Fibroblast of skin of left biceps (primary cell): ENCODE measurements at regions not wholly inside any gene's neighbourhood (a gene's known extent, or its start where the extent isn't known, plus 50 kb on each side); places are given as distances from the start of the nearest gene placed in this dataset.
A peak's percentile ranks its signal among the peaks of the same experiment; 100 is the strongest.

Experiments used
- DNase-seq, 2 experiments: peaks; one replicate each; pipeline ENCODE4 v3.0.0-alpha.2; 2013; ENCODE audit warnings: low read depth in 2 of 2

DNA sequence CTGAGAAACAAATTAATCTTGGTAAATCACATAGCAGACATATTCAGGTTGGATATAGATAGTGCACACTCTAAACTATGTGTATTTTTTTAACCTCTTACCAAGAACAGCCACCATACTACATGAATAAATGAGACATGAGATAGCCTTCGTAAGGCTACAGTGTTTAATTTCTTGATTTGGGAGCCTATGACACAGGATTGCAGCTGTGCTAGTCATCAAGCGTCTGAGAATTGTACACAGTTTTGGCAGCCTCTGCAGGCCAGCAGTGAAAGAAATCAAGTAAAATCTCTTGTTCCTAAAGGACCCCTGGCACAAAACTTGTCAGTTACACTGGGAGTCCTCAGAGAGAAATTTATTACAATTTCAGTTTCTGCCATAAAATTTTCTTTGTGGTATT, 236.1 kb downstream of the C12orf50 start:
- DNase-seq: no peak

DNA sequence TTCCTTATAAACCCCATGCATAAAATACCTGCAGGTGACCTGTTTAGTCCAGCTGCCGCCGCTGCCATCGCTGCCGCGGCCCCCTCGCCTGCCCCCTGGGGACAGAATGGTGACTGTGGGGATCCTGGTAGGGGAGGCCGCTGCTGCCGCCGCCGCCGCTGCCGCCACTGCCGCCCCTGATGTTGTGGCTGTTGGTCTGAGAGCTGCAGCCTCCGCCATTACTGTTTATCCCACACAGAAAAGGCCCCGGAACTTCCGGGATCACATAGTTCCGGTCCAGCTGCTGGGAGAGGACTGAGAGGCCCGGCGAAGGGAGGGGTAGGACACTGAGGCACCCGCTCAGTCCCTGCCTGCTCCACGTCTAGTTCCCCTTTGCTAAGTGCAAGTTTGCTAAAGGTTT, 244.9 kb downstream of the C12orf50 start:
- DNase-seq: no peak

DNA sequence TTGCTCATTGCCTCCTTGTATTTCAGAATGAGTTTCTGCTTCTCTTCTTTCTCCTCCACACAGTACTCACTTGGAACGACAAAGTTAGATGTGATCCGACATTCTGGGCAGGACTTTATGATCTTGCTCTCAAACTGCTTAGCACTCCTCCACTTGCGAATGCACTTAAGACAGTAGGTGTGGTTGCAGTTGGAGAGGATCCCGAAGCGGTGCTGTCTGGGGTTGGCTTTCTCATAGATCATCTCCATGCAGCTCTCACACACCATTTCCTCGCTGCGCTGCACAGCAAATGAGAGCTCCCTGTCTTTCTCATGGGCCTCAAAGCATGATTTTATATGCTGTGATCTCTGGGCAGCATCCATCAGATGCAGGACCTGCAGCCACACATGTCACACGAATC, 245.7 kb downstream of the C12orf50 start:
- no peak for DNase-seq

DNA sequence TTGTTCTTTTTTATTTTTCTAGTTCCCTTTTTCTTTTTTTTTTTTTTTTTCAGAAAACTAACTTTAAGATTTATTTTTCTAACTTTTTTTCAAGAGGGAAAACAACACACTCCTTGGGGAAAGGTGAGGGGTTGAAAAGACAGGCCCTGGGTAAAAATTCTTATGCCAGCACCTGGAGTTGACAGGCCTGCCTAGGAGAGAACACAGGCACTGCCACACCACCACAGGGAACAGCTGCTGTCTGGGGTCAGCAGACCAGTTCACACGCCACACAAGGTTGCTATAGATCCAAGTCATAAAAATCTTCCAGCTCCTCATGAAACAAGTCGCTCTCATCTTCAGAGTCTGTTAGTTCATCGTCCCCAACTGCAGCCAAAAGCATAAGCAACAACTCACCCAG, 246.4 kb downstream of the C12orf50 start:
- no peak for DNase-seq

DNA sequence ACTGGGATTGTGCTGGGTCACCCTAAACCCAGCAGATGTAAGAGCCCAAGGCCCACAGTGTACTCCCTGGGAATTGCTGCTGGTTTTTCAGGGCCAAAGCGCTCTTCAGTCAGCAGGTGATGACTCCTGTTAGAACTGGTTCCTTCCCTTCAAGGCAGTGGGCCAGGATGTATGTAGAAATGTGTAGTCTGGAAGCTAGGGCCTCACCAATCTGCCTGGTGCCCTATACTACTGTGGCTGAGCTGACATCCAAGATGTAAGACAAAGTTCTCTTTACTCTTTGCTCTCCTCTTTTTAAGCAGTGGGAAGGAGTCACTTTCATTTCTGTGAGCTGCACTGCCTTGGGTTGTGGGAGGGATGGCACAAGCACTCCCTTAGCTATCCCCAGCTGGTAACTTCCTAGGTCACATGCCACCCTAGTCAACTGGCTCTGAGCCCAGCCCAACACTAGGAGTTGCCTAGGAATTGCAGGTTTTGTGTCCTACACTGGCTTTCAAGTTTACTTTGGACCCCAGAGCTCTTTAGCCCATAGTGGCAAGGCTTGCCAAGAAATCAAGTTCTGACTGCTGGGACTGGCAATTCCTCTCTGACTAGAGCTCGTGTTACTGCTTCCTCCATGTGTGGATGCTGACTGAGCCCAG, 249.2 kb downstream of the C12orf50 start:
- no peak for DNase-seq

DNA sequence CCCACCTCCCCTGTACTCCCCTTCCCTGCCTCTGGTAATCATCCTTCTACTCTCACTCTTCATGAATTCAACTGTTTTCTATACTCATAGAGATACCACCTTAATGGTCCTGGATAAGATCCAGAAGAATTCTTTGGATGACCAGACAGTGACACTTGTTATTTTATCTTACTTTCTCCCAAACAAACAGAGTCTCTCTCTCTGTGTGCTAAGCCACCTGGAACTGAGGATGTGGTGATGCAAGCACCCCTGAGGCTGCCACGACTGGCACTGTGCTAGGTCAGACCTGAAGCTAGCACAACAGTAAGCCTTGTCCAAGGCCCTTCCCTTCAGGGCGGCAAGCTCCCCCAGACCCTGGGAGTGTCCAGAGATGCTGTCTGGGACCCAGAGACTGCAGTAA, 250.2 kb downstream of the C12orf50 start:
- no peak for DNase-seq

DNA sequence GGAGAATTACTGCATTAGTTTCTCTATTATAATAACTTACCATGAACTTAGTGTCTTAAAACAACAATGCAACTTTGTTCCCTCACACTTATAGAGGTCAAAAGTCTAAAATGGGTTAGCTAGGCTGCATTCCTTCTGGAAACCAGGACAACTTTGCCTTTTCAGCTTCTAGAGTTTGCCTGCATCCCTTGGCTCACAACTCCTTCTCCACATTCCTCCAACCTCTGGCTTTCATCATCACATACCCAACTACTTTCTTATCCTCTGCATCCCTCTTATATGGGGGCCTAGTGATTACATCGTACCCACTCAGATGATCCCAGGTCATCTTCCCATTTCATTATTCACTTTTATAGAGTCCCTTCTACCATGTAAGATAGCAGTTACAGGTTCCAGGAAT, 251.1 kb downstream of the C12orf50 start:
- no peak for DNase-seq

DNA sequence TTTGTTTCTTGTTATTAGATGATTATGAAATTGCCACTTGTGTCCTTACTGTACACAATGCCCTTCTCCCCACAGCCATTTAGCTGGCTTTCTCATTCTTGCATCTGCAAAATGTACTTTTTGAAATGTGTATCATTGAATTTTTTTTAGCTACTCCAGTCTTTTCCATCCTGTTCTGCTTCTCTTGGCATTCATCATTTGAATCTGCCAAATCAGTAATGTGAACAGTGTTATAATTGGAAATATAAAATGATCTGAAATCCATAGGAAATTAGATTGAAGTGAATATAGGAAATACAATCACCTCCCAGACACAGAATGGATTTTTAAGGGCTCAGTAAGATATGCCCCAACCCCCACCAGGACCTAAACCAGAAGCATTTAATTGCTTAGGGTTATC, 253.4 kb downstream of the C12orf50 start:
- no peak for DNase-seq

DNA sequence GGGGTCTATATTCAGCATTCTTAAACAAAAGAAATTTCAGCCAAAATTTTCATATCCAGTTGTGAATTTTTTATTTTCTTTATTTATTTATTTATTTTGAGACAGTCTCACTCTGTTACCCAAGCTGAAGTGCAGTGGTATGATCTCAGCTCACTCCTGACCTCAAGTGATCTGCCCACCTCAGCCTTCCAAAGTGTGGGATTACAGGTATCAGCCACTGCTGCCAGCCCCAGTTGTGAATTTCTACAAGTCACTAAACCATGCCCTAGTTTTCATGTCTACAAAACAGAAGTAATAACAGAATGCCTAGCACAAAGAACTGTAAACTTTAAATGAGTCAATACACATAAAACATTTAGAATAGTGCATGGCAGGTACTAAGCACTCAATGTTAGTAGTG, 254.2 kb downstream of the C12orf50 start:
- DNase-seq: no peak

DNA sequence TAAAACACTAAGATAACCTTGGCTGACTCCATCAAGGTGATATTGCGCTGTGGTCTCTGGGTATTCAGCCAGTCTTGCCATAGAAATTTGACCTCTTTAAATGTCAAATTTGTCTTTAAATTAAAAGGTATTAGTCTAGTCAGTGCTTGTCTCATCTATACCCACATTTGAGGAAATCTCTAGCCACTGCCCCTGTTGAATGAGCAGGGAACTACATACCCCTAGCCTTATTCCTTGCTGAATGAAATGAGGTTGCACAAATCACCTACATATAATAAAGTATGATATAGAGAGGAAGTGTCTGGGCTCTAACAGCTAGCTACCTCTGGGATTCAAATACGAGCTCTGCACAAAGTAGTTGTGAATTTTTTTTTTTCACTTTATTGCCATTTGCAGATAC, 256.8 kb downstream of the C12orf50 start:
- DNase-seq: no peak

DNA sequence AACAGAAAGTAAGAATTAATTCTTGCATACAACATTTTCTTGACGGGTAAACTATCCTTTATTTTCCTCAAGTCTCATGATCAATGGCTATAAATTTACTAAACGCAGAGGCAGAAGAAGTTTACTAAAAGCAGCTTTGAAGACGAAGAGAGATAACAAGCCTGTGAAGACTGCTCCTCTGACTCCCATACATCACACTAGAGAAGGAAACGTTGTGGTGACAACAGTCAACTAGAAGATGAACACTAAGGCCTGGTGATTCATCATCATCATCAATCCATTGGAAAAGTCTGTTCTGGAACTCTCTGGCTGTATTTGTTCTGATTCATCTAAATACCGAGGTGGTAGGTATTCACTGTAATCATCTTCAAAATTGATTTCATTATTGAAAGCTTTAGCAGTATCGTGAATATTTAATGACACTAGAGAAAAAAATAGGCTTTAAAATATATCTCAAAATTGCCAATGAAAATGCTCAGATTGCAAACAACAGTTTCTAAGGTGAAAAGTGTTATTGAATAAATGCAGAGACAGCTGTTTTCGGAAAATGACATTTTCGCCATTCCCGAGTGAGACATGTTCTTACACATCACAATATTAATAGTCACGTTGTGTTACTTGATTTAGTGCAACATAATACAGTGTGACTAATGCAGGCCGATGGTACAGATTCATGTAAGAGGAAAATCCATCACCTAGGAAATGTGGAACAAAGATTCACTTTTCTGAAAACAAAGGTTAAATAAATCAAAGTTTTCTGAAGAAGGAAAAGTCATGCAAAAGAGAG, 260.5 kb downstream of the C12orf50 start:
- DNase-seq: no peak

DNA sequence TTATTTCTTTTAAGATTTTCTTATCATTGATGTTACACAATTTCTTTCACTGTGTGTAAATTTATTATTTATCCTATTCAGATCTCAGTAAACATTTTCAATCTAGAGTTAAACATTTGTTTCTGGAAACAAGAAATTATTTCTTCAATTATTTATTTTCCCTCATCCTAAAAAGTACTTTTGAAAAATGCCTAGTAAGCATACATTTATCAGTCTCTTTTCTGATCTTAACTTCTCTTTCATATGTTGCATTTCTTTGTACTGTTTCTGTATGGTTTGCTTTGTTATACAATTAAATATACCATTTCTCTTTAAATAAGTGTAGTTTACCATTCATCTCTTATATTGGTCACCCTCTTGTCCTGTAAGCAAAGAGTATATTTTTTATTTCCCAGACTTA, 263.2 kb downstream of the C12orf50 start:
- no peak for DNase-seq

DNA sequence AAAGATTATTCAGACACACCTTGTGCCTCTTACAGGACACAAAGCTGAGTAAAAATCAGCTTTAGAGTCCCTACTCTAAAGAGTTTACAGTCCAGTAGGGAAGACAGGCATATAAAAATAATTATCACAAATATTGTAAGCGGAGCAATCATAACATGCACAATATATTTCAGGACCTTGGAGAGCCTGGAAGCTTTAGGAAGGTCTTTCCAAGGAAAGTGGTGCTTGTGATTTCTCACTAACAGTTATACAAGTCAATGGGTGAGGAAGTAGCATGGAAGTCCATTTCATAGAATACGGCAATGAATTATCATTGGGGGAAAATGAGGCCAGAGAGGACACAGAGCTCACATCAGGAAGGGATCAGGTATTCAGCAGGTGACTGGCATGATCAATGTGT, 268.3 kb downstream of the C12orf50 start:
- DNase-seq: no peak

DNA sequence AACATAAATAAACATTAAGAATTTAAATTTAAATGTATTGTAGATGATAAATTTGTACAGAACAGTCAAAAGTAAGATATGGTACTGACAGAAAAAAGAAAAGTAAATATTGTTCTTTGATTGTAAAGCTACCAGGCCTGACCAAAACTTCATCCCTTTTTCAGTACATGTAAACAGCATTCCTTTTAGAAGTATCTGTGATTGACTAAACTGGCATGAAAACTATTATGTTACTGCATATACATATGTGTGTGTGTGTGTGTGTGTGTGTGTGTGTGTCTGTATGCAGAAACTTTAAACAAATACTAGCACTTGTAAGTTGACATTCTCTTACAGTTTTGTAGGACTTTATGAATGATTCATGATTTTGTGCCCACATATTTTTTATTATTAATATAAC, 270.9 kb downstream of the C12orf50 start:
- no peak for DNase-seq

DNA sequence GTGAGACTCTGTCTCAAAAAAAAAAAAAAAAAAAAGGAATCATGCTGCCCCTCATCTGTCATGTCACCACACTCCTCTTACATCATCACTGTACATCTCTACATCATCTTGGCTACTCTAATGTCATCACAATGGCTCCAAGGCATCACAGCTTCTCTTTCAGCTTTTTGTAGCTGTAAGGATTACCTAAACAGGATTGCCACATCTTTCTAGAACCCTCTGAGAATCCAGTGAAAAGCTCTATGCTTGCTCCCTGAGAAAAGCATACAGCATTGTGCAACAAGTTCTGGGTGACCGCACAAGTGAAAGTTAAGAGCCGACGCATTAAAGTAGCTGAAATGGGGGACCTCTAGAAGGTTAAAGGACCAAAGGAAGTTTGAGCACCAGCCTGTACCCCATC, 272.5 kb downstream of the C12orf50 start:
- no peak for DNase-seq

DNA sequence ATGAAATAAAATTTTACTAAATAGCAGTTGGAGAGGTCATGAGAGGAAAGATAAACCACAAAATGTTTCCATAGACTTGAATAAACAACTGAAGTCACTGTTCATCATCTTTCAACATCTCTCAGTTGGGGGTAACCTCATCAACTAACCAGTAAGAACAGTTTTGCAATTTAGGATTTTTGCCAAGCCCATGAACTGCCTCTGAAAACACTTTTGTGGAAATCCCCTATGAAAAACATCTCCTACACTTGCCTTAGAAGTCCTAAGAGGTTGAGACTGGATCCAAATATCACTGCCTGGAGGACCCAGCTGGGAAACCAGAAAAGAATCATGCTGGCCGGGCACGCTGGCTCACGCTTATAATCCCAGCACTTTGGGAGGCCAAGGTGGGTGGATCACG, 273.1 kb downstream of the C12orf50 start:
- DNase-seq: peak; percentile 81 to 85

DNA sequence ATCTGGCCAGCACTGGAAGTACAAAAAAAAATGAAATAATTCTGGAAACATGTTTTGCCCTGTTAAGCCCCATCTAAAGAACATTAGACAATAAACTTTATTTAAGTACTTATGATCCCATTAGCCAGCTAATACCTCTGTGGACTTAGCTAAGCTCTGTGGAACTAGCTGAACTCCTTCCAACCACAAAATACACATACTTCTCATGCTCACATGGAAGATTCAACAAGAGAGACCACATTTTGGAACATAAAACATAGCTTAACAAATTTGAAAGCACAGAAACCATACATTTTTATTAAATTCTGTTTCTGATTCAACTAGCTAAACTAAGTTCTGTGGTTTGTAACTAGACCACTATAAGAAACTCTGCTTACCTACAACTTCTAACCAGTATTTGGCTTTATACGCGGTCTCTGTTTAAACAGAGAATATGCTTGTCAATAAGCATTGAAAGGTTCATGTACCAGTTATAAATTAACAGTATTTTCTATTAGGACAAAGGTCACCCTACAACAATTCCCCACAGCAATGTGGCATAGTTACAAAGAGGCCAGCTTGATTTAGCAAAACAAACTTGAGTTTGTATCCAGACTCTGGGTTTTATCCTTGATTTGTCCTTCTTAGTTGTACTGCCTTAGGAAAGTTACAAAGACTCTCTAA, 300.1 kb downstream of the C12orf50 start:
- DNase-seq: no peak

DNA sequence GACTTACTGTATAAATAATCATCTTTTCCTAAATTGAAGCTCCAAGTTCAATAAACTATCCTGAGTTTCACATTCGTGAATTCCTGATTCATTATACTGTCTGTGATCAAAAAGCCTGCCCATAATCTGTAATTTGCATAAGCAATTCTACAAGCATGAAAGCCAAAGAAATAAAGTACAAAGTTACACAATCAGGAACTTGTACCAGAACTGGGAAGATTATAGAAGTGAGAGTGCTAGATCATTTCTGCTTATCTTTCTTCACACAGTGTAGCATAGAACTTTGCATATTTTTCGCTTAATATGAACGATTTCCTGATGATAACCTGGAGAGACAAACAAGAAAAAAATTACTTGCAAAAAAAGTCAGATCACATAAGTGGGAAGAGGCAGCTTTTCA, 308.2 kb downstream of the C12orf50 start:
- DNase-seq: no peak

DNA sequence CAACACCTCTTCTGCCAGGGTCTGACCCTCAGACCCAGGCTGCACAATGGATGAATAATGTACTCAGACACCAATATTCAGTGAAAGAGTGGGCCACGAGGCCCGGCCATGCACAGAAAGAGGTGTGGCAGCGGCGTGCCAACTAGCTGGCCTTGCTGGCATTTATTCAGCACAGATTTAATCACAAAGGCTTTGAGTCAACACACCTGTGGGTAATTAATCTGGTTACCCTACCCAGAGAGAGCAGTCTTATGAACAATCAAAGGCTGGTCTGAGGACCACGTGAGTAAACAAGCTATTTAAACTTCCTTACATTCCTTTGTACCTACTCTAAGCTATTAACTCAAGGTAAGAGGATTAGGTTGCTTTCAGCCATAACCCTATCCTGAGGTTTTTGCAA, 324.8 kb downstream of the C12orf50 start:
- no peak for DNase-seq

DNA sequence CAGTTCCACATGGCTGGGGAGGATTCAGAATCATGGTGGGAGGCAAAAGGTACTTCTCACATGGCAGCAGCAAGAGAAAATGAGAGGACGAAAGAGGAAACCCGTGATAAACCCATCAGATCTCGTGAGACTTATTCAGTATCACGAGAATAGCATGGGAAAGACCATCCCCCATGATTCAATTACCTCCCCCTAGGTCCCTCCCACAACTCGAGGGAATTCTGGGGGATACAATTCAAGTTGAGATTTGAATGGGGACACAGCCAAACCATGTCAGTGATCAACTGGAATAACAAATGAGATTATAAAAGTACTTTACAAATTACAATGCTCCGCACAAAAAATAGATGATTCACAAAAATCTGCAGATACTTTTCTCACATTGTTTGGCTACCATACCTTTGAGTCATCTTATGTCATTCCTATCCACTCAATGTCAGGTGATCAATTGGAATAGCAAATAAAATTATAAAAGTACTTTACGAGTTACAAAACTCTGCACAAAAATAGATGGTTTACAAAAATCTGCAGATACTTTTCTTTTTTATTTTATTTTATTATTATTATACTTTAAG, 338.9 kb downstream of the C12orf50 start:
- no peak for DNase-seq

DNA sequence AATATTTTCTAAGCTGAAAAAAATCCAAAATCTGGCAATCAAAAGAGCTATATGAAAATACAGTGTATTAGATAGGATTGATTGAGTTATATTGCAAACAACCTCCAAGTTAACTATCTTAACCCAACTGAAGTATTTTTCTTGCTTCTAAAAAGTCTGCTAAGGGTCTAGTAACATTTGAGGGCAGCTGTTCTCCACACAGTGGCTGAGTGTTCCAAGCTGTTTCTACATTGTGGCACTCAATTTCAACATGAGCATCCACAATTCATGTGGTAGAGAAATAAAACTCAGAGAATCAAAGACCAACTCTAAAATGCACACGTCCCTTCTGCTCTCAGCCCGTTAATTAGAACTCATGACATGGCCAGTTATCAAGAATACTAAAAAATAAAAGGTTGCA, 340.0 kb downstream of the C12orf50 start:
- DNase-seq: no peak

DNA sequence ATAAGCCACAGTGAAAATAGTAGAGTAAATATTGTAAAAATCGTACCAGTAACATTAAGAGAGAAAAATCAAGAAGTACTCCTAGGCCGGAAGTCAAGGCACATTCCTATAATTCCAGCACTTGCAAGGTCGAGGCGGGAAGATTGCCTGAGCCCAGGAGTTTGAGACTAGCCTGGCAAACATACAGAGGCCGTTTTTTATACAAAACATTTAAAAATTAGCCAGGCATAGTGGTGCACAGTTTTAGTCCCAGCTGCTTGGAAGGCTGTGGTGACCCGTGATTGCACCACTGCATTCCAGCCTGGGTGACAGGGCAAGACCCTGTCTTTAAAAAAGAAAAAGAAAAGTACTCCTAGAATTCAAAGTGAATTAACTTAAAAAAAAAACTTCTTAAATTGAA, 341.8 kb downstream of the C12orf50 start:
- DNase-seq: peak; percentile 10 to 11

DNA sequence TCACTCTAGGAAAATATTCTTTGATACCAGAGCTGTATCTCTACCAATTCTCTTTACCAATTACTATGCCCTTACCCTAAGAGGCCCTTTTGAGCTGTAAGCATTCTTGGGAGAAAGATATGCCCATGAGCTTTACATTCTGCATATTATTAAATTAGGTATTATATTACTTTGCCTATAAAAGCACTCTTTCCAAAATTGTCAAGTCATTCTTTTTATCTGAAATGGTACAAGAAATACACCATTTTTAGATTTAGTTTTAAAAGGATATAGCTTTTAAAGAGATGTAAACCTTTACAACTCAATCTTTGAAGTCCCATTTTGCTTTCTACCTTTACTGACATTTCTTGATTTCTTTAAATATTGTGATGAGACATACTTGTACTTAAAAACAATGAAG, 343.5 kb downstream of the C12orf50 start:
- no peak for DNase-seq
